Nephron progenitor cell (in vitro differentiated cells): ENCODE measurements at regions not wholly inside any gene's neighbourhood (a gene's known extent, or its start where the extent isn't known, plus 50 kb on each side); places are given as distances from the start of the nearest gene placed in this dataset.

ENCODE experiments used
- DNase-seq: peaks from one replicate; pipeline ENCODE4 v3.0.0; 2021
- H3K27ac Mint-ChIP-seq: 2 replicates; pipeline ENCODE4 v1.8.0; 2021; ENCODE audit warnings: mild to moderate bottlenecking, moderate library complexity, mixed read lengths
- H3K27me3 Mint-ChIP-seq: 2 replicates; pipeline ENCODE4 v1.8.0; 2021; ENCODE audit warnings: mild to moderate bottlenecking, low read depth, mixed read lengths; ENCODE audit not compliant: poor library complexity
- H3K36me3 Mint-ChIP-seq: 2 replicates; pipeline ENCODE4 v1.8.0; 2021; ENCODE audit warnings: low read depth, mixed read lengths
- H3K4me1 Mint-ChIP-seq: 2 replicates; pipeline ENCODE4 v1.8.0; 2021; ENCODE audit warnings: mixed read lengths
- H3K4me3 Mint-ChIP-seq: 2 replicates; pipeline ENCODE4 v1.8.0; 2021; ENCODE audit warnings: mild to moderate bottlenecking, moderate library complexity, mixed read lengths
- H3K9me3 Mint-ChIP-seq: 2 replicates; pipeline ENCODE4 v1.8.0; 2021; ENCODE audit warnings: mild to moderate bottlenecking, moderate library complexity, mixed read lengths
- TF ChIP-seq, protein P1 (sequence below): fragments of 200-600 bp; sonication (generic); IDR thresholded peaks from 2 replicates; pipeline ENCODE4 v1.5.0; 2021; ENCODE audit warnings: antibody characterized with exemption

DNA sequence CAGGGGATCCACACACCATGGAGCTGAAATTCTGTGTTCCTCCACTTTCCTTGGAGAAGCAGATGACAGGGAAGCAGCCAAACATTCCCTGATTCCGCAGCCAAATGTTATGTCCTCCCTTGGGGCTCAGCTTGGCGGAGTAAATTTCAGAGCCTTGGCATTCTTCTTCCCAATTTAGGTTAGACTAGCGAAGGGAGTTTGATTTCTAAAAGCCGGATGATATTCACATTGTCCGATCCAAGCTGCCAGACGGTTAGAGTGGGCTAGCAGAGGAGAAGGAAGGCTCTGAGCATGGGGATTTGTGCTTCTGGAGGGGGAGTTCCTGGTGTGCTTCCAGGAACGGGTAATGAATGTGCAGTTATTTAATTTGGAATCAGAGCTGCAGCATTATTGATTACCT is 380.4 kb upstream of the EEF2KMT start:
- no peak for DNase-seq
- no peak overlapping the region for H3K4me3 Mint-ChIP-seq
- peaks cover 7% of the 10 kb centered on the region for H3K27me3 Mint-ChIP-seq
- peaks cover 24% of the 10 kb centered on the region for H3K4me1 Mint-ChIP-seq
- no peaks in the 10 kb centered on the region for H3K9me3 Mint-ChIP-seq
- TF ChIP-seq, protein P1, sequence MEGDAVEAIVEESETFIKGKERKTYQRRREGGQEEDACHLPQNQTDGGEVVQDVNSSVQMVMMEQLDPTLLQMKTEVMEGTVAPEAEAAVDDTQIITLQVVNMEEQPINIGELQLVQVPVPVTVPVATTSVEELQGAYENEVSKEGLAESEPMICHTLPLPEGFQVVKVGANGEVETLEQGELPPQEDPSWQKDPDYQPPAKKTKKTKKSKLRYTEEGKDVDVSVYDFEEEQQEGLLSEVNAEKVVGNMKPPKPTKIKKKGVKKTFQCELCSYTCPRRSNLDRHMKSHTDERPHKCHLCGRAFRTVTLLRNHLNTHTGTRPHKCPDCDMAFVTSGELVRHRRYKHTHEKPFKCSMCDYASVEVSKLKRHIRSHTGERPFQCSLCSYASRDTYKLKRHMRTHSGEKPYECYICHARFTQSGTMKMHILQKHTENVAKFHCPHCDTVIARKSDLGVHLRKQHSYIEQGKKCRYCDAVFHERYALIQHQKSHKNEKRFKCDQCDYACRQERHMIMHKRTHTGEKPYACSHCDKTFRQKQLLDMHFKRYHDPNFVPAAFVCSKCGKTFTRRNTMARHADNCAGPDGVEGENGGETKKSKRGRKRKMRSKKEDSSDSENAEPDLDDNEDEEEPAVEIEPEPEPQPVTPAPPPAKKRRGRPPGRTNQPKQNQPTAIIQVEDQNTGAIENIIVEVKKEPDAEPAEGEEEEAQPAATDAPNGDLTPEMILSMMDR, result no peak
- H3K36me3 Mint-ChIP-seq, result no peaks in the 10 kb centered on the region
- peak overlapping the region; percentile 83 for H3K27ac Mint-ChIP-seq

DNA sequence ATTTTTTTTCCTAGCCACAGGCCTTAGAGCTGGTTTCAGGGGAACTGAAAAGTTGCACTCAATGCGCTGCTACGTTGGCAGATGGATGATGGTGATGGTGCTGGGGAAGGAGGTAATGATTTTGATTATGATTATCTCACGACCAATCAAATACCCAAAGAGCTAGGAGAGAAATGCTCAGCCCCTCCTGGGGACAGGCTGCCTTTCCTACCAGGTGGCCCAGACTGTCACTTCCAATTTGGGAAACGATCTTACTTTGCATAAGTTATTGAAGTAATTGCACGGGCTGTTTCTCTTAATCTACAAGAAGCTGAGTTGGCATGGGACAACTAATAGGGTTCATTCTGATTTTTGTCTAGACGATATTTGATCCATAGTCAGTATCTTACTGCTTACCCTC is 379.7 kb upstream of the EEF2KMT start:
- TF ChIP-seq, protein P1, result no peak
- Mint-ChIP-seq H3K27ac (no peak overlapping the region), H3K36me3 (no peaks in the 10 kb centered on the region), H3K27me3 (peaks cover 7% of the 10 kb centered on the region), H3K4me3 (no peak overlapping the region), H3K4me1 (peaks cover 30% of the 10 kb centered on the region), H3K9me3 (no peaks in the 10 kb centered on the region)
- no peak for DNase-seq

DNA sequence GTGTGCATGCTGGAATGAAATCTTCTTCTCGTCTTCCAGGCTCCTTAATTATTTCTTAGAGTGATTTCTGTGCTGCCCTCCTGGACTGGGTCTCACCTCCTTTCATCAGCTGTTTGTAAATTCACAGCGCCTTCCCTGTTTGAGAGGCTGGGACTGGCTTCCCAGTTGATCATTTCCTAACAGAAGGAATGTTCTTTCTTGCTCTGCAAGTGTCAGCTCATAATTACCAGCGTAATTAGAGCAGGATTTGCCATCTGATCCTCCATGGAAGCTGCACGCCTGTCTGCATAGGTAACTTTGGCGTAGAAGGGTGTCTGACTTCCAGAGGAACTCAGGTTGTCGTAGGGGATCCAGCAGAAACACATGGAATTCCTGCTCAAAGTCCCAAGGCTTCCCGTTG is 375.0 kb upstream of the EEF2KMT start:
- peak overlapping the region; percentile 19 for H3K4me3 Mint-ChIP-seq
- TF ChIP-seq, protein P1, result no peak
- H3K27ac Mint-ChIP-seq, result peak overlapping the region; percentile 70
- no peaks in the 10 kb centered on the region for H3K36me3 Mint-ChIP-seq
- H3K4me1 Mint-ChIP-seq, result peaks cover 25% of the 10 kb centered on the region
- no peak for DNase-seq
- peaks cover 13% of the 10 kb centered on the region for H3K27me3 Mint-ChIP-seq
- no peaks in the 10 kb centered on the region for H3K9me3 Mint-ChIP-seq

DNA sequence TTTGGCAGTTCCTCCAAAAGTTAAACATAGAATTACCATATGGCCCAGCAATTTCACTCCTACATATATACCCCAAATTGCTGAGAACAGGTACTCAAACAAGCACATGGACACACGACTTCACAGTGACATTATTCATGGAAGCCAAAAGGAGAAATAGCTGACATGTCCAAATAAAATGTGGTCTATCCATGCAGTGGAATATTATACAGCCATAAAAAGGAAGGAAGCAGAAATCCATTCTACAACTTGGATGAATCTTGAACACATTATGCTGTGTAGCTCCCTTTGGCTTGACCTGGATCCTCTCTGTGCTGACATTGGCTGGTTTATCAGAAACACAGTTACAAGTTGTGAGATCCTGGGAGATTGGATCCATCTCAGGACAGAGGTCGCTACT is 370.9 kb upstream of the EEF2KMT start:
- H3K4me1 Mint-ChIP-seq, result peaks cover 34% of the 10 kb centered on the region
- peaks cover 15% of the 10 kb centered on the region for H3K27me3 Mint-ChIP-seq
- H3K9me3 Mint-ChIP-seq, result no peaks in the 10 kb centered on the region
- no peaks in the 10 kb centered on the region for H3K36me3 Mint-ChIP-seq
- TF ChIP-seq, protein P1, result no peak
- H3K4me3 Mint-ChIP-seq, result no peak overlapping the region
- DNase-seq, result no peak
- no peak overlapping the region for H3K27ac Mint-ChIP-seq

DNA sequence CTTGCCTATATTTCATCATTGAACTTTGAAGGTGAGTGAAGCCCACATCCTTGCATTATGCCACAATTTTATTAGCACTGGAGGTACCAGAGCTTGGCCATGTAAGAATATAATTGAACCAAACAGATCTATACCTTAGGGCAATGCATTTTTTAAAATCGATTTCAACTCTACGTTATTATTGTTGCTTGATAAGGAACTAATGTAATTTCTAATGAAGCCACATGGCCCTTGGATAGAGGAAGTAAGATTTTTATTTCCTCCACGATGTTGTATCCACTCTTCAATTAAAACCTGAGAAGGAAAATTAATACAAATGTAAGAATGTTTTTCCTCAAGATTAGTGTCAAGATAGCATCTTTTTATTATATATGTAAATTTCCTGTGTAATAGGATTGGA is 370.0 kb upstream of the EEF2KMT start:
- no peak for DNase-seq
- peaks cover 25% of the 10 kb centered on the region for H3K4me1 Mint-ChIP-seq
- H3K9me3 Mint-ChIP-seq, result no peaks in the 10 kb centered on the region
- TF ChIP-seq, protein P1, result no peak
- peaks cover 18% of the 10 kb centered on the region for H3K27me3 Mint-ChIP-seq
- H3K27ac Mint-ChIP-seq, result no peak overlapping the region
- H3K4me3 Mint-ChIP-seq, result no peak overlapping the region
- H3K36me3 Mint-ChIP-seq, result no peaks in the 10 kb centered on the region

DNA sequence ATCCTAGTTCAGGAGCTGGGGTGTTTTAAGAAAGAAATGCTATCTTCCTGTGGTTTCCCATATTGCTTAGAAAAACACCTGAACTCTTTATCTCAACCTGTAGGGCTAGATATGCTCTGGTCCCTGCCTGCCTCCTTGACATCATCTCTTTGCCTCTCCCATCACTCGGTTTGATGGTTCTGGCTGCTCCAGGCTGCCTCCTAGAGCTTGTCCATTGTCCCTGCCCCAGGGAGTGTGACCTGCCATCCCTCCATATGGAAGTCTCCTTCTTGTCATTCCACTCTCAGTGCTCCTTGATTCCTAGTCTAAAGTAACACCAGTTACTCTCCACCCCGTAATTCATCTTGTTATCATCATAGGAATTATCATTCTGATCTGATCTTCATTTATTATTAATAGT is 369.0 kb upstream of the EEF2KMT start:
- Mint-ChIP-seq H3K36me3 (no peaks in the 10 kb centered on the region), H3K4me3 (no peak overlapping the region), H3K9me3 (no peaks in the 10 kb centered on the region), H3K27me3 (peaks cover 16% of the 10 kb centered on the region), H3K27ac (no peak overlapping the region), H3K4me1 (peaks cover 19% of the 10 kb centered on the region)
- TF ChIP-seq, protein P1, result no peak
- no peak for DNase-seq
